ENCODE measurements at regions not wholly inside any gene's neighbourhood (a gene's known extent, or its start where the extent isn't known, plus 50 kb on each side); places are given as distances from the start of the nearest gene placed in this dataset.

GRCh38 chr18:51559198-51559901 is 361.9 kb upstream of the MEX3C start:
- TF ChIP-seq REST (IDR thresholded peaks at IDR 0.05; ENCODE audit: insufficient read depth in 1 of 2, low read depth in 2 of 2, low read length in 2 of 2) = no peak
- TF ChIP-seq POLR2AphosphoS5 (IDR thresholded peaks at IDR 0.05; ENCODE audit: low read depth, low read length) = no peak
- no peak for TF ChIP-seq TAF1 (IDR thresholded peaks at IDR 0.05; ENCODE audit: borderline replicate concordance, insufficient read depth, low read length)
- no peak for TF ChIP-seq SIN3A (IDR thresholded peaks at IDR 0.05; ENCODE audit: borderline replicate concordance, insufficient read depth, low read length)
- no peak for TF ChIP-seq FOXP2 (optimal IDR thresholded peaks at IDR 0.05; ENCODE audit: borderline replicate concordance, extremely low read depth, extremely low read length, insufficient read depth)

DNA sequence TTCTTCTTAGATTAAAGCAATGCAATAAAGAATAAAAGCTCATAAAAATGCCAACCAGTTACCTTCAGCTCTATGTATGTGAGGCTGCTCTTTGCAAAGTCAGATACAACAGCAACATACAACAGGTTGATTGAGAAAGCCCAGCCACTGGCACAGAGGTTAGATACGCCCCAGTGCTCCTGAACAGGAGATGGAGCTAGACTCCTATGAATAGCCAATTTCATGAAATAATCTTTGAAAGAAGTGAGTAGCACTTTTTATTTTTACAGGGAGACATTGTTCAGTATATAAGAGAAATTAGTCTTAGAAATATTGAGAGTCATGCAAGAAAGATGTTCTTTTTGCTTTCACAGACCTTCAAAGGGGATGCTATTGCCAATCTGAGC is 362.4 kb upstream of the MEX3C start:
- TF ChIP-seq POLR2AphosphoS5 (IDR thresholded peaks at IDR 0.05; ENCODE audit: low read depth, low read length) (no peak), REST (IDR thresholded peaks at IDR 0.05; ENCODE audit: insufficient read depth in 1 of 2, low read depth in 2 of 2, low read length in 2 of 2) (no peak), SIN3A (IDR thresholded peaks at IDR 0.05; ENCODE audit: borderline replicate concordance, insufficient read depth, low read length) (no peak), TAF1 (IDR thresholded peaks at IDR 0.05; ENCODE audit: borderline replicate concordance, insufficient read depth, low read length) (no peak), FOXP2 (optimal IDR thresholded peaks at IDR 0.05; ENCODE audit: borderline replicate concordance, extremely low read depth, extremely low read length, insufficient read depth) (no peak)

DNA sequence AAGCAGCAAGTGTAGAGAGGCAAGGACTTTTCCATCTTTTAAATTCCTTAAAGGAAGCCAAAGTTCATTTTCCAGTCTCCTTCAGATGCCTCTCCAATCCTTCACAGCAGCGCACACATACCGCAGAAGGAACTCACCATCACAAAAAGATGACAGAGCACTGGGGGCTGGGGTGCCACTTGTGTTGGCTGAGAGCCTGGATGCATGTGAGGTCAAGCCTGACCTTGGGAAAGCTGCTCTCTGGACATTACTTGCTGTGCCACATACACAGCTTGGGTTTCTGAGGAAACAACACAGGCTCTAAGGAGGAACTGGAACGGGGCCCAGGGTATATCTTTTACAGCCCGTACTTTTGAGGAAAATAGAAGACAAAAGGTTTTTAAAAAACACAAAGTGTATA is 364.3 kb upstream of the MEX3C start:
- no peak for TF ChIP-seq FOXP2 (optimal IDR thresholded peaks at IDR 0.05; ENCODE audit: borderline replicate concordance, extremely low read depth, extremely low read length, insufficient read depth)
- TF ChIP-seq SIN3A (IDR thresholded peaks at IDR 0.05; ENCODE audit: borderline replicate concordance, insufficient read depth, low read length) = no peak
- TF ChIP-seq REST (IDR thresholded peaks at IDR 0.05; ENCODE audit: insufficient read depth in 1 of 2, low read depth in 2 of 2, low read length in 2 of 2) = no peak
- no peak for TF ChIP-seq POLR2AphosphoS5 (IDR thresholded peaks at IDR 0.05; ENCODE audit: low read depth, low read length)
- no peak for TF ChIP-seq TAF1 (IDR thresholded peaks at IDR 0.05; ENCODE audit: borderline replicate concordance, insufficient read depth, low read length)

DNA sequence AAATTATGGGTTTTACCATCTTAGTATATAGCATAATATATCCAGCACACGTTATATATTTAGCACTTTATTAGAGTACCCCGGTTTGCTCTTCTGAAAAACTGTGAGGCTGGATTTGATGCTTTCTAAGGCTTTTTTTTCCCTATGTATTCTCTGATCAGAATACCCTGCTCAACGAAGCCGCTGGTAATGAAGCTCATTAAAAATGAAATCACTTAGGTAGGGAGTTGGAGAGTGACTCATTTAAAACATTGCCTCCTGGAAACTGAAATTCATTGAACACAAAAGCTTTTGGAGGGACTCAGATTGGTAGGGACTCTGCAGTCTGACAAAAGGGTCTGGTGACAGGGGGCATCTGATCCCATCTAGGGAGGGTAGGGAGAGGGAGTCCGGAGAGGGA is 365.4 kb upstream of the MEX3C start:
- no peak for TF ChIP-seq TAF1 (IDR thresholded peaks at IDR 0.05; ENCODE audit: borderline replicate concordance, insufficient read depth, low read length)
- no peak for TF ChIP-seq FOXP2 (optimal IDR thresholded peaks at IDR 0.05; ENCODE audit: borderline replicate concordance, extremely low read depth, extremely low read length, insufficient read depth)
- TF ChIP-seq POLR2AphosphoS5 (IDR thresholded peaks at IDR 0.05; ENCODE audit: low read depth, low read length) = no peak
- TF ChIP-seq SIN3A (IDR thresholded peaks at IDR 0.05; ENCODE audit: borderline replicate concordance, insufficient read depth, low read length) = no peak
- no peak for TF ChIP-seq REST (IDR thresholded peaks at IDR 0.05; ENCODE audit: insufficient read depth in 1 of 2, low read depth in 2 of 2, low read length in 2 of 2)

Measured in PFSK-1 (cell line).